NCI-H524 treated with DMSO at 0.1 percent for 48 hours (cell line): ENCODE measurements at regions not wholly inside any gene's neighbourhood (a gene's known extent, or its start where the extent isn't known, plus 50 kb on each side); places are given as distances from the start of the nearest gene placed in this dataset.

ENCODE experiments used
- DNase-seq: peaks from one replicate; lab custom pipeline; 2025; lab: John Stamatoyannopoulos, UW

GRCh38 chr12:107320033-107320928 is 226.9 kb upstream of the CRY1 start:
- no peak for DNase-seq

DNA sequence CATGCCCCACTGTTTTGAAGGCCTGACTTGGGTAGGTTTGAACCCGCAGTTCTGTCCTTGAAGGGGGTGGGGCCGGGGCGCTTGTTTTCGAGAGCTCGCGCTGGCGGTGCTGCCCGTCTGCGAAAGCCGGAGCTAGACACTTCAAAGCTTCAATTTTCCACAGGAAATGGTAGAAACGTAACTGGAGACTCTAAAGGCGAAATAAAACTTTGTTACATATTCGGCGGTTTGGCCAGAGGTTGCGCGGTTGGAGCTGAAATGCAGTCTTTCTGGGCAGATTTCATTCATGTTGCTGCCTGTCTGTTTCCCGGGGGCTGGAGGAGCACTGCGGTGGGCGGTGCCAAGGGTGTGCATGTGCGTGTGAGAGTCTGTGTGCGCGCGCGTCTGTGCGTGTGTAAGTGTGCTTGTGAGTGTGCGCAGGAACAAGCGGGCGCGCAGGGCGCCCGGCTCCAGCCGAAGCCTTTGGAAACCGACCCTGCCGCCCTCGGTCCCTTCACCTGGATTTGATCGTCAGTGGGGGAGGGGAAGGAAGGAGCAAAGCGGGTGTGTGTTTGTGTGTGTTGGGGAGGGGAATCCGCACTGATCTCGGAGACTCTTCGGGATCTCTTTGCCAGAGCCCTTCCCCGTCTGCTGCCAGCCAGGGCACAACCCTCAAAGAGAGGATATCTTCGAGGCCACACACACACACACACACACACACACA is 227.7 kb upstream of the CRY1 start:
- DNase-seq = no peak

GRCh38 chr12:107322063-107322462 is 228.7 kb upstream of the CRY1 start:
- no peak for DNase-seq

- DNase-seq = no peak
Observed at GRCh38 chr12:107325075-107325608, 231.8 kb upstream of the CRY1 start.

GRCh38 chr12:107326237-107326636 is 232.9 kb upstream of the CRY1 start:
- no peak for DNase-seq

DNA sequence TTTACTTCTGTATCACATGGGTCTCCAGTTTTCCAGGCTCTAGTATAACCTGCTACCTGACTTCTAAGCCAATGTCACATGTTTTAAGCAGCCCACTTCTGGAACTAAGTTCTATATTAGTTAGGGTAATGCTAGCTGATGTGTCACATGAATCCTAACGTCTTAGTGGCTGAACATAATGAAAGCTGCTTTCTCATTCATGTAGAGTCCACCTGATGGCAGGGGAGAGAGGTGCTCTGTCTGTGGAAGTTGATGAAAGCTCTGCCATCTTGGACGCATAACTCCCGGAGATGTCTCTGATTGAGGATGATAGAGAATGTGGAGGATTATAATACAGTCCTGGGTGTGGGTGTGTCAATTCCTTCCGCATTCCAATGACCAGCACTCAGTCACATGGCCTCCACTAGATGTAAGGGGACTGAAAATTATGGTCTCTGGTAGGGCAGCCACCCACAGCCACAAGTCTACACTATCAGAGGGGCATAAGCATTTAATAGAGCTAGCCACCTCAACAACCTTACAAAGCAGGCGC is 234.4 kb upstream of the CRY1 start:
- DNase-seq = no peak

DNA sequence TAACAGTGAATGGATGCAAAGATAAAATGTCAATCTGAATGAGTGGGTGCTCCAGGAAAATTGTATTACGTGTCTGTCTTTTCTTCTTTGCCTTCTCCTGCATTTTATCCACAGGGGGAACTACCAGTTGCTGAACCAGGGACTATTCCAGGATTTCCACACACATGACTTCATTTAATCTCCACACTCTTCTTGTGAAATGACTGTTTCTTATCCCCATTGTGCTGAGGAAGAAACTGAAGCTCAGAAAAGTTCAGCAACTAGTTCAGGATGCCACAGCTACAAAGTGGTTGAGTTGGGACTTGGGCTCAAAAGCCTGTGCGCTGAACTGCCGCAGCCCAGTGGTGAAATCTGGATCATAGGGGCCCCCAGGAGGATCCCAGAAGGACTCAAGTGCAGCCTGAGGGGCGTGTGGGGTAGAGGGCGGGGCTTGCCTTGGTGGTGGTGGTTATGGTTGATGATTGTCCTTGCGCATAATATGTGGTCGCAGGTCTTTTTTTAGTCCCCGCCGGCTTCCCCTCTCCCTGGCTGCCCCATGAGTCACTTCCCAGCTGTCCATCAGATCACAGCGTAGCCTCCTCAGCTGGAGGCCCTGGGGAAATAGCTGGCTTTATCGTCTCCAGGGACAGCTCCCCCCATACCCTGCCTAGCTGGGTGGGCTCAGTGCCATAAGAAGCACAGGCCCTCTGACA is 235.2 kb upstream of the CRY1 start:
- no peak for DNase-seq

GRCh38 chr12:107329569-107330324 is 236.4 kb upstream of the CRY1 start:
- DNase-seq = peak; percentile 66

DNA sequence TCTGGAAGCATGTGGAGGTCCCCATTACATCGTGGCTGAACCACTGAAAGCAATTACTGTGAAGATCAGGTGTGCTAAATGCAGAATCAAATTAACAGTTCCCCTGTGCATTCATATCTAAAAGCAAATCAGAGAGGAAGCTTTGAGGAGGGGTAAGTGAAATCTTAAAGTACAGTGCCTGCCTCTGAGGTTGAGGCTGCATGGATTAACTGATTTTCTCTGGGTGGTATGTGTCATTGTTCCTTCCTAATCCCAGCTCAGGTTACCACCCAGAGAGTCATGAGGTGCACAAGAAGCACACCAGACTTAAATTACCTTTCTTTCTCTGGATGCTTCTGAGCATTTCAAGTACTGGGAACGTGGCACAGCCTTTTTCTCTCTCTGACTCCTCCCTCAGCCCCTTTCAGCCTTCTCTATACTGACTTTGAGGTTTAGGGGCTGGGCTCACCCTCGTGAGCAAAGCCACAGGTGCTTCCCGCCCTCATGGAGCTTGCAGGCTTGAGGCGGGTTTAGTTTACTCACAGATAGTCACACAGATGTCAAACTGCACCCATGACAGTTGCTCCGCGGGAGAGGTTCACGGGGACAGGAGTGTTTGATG is 237.6 kb upstream of the CRY1 start:
- DNase-seq = peak; percentile 60

DNA sequence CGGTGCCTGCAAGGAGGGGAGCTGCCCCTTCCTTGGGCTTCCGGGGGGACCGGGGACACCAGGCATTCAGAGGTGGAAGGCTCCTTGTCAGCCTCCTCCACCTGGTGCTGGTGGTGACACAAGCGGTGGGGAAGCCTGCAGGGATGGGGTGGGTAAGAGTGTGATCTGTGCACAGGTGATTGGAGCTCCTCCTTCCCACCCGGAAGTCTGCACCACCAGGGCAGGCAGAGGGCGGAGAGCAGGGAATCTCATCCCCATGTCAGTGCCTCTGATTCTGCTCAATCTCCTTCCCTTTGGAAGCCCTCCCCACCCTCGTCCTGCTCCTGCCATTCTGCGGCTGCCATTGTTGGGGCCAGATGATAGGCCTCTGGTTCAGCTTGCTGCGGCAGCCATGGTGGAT is 238.1 kb upstream of the CRY1 start:
- no peak for DNase-seq

GRCh38 chr12:107331912-107332311 is 238.6 kb upstream of the CRY1 start:
- no peak for DNase-seq

- no peak for DNase-seq
Observed at GRCh38 chr12:107332743-107333142, 239.4 kb upstream of the CRY1 start.

GRCh38 chr12:107335802-107336570 is 242.6 kb upstream of the CRY1 start:
- DNase-seq = no peak

- no peak for DNase-seq
Observed at GRCh38 chr12:107336695-107337094, 243.3 kb upstream of the CRY1 start.

- DNase-seq = no peak
Observed at GRCh38 chr12:107337346-107338095, 244.2 kb upstream of the CRY1 start.

DNA sequence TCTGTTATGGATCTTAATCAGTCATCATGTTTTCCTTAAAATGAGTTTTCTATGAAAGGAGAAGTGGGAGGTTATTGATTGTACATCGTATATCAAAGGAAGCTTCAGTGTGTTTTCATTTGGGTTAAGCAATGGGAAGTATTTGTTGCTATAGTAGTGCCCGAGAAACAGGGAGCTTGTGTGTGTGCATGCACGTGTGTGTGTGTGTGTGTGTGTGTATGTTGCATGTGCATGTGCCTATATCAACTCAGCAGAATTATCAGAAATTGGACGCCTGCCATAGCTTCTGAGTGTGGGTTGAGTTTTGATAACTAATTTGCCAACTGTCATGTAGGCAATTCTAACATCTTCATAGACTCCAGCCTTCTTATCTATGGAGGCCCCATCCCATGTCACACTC is 246.1 kb upstream of the CRY1 start:
- DNase-seq = no peak

- no peak for DNase-seq
Observed at GRCh38 chr12:107339932-107340331, 246.6 kb upstream of the CRY1 start.

DNA sequence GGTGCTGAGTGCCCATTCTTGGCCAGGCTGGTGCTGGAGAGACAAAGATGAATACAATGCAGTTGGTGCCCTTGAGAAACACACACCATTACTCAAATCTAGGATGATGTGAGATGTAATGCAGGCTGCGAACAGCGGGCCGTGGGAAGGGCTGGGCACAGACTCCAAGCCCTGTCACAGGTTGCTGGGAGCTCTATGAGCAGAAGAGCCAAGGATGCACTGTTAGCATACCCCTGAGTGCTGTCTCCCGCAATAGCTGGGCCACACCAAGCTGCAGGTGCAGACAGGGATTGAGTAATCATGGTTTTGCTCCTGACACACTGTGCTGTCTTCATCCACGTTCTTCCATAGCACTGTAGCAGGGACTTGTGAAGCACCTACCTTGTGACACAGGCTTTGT is 247.5 kb upstream of the CRY1 start:
- DNase-seq = no peak

DNA sequence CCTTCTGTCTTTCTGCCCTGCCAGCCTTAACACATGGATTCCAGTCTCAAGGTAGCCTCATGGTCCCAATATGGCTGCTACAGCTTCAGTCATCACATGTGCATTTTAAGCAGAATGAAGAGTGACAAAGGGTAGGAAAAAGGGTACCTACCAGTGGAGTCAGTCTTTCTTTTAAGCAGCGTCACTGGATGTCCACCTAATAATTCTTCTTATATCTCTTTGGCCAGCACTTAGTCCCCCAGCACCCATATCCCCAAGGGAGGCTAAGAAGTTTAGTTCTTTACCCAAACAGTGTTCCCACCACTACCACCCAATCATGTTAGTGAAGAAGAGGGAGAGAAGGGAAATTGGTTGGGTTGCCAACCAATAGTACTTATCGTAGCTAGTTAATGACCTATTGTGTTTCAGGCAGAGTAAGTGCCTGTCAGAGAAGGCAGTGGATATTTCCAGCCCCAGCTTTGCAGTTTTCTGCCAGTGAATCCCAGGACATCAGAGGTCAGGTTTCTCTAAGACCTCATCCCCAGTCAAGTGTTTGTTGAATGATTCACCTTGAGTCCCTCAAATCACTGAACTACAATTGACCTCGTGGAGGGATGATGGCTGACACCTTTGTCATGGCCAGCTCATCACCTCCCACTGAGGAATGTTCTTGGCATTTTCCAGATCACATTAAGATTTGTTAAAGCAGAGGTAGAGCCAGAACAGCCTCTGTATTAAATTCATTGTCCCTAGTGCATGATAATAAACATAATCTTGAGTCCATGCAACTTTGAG is 250.9 kb upstream of the CRY1 start:
- no peak for DNase-seq
